GM19468 (cell line): ENCODE measurements at regions not wholly inside any gene's neighbourhood (a gene's known extent, or its start where the extent isn't known, plus 50 kb on each side); places are given as distances from the start of the nearest gene placed in this dataset.

Source experiments
- ATAC-seq: cut with Tn5 transposase; IDR thresholded peaks from one replicate; pipeline ENCODE4 v1.9.1; 2021; ENCODE audit warnings: mild to moderate bottlenecking, moderate library complexity, moderate number of reproducible peaks; ENCODE audit not compliant: unreplicated experiment; ENCODE audit errors: extremely low read depth

GRCh38 chr6:165835410-165835851 is 172.4 kb upstream of the PDE10A start:
- no peak for ATAC-seq

- no peak for ATAC-seq
Measured at GRCh38 chr6:165834613-165835259, 171.7 kb upstream of the PDE10A start.

GRCh38 chr6:165833355-165833754 is 170.3 kb upstream of the PDE10A start:
- no peak for ATAC-seq

DNA sequence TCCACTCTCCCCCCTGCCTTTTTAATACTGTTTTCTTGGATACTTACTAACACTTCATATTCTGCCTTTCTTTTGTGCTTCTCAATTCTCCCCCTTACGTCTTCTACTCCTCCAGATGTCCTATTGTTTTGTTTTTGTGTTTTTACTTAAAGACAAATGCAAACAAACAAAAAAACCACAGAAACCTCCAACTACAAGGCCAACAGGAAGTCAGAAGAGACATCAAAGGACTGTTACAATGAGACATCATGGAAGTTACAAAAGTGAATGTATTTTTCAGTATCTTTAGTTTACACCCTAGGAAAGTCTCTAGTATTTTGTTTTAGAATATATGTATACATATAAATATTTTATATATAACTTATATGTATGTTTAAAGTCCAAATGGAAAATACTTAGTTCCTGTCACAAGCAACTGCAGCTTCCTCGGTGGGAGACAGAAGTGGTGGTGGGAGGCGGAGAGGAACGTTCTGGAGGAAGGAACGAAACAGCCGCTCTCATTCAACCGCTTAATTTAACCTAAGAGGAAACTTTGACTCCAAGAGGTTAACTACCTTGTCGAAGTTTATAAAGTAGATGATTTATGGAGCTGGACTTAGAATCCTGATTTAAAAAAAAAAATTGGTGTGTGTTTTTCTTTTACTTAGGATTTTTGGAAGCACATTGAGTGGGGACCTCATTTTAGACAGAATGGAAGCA is 168.9 kb upstream of the PDE10A start:
- no peak for ATAC-seq

- ATAC-seq: no peak
Measured at GRCh38 chr6:165830761-165831160, 167.7 kb upstream of the PDE10A start.

DNA sequence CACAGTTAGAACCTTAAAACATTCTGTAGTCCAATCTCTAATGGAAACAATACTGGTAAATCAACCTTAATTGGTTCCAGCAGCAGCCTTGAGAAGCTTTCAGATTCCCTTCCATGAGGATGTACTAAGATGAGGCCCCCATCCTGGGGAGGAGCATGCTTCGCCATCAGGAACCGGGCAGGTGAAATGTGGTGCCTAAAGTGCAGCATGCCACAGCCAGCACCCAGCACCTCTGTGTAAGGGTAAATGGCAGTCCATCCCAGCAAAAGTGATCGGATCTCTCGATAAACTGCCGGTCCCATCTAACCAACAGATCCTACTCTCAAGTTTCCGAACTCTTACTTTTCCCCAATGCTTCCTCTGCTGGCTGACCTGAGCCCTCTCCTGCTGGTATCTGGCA is 166.3 kb upstream of the PDE10A start:
- no peak for ATAC-seq

DNA sequence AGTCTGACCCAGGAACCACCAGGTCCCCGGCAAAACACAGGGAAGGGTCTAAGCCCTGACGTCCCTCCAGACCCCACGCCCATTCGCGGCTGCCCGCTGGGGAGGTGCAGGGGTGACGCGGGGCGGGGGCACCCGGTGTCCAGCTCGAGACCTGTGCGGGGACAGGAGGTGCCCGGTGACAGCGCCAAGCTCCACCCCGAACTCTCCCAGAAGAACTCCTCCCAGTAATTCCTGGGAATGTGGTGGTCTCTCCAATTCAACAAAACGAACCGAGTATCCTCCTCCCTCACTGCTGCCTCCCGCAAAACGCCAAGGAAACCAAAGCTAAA is 164.1 kb upstream of the PDE10A start:
- ATAC-seq: no peak

- ATAC-seq: no peak
Measured at GRCh38 chr6:165826487-165827189, 163.6 kb upstream of the PDE10A start.

DNA sequence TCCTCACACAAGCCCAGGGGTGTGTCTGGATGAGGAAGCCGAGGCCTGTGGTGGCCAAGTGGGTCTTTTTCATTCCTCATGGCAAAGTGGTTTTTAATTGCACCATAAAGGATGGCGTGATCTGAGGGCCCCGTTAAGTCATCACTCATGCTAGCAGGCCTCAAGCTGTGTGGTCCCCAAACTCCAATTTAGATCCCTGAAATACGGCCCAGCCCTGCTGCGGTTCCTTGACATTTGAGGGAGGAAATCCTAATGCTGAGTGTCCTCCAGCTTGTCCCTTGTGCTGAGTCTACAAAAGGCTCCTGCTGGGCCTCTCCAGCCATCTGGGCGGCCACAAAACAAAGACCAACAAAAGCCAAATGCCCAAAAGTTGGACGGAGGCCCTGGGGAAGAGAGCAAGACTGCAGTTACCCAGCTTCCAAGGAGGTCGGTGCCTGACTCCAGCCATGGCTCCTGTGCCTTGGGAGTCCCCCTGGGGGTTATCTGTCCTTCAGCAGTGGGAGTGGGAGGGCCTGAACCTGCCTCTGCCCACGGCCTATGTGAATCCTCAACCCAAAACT is 162.3 kb upstream of the PDE10A start:
- no peak for ATAC-seq

- ATAC-seq: no peak
Measured at GRCh38 chr6:165823609-165824326, 160.7 kb upstream of the PDE10A start.

GRCh38 chr6:165822501-165822900 is 159.5 kb upstream of the PDE10A start:
- no peak for ATAC-seq

GRCh38 chr6:165821754-165822153 is 158.7 kb upstream of the PDE10A start:
- no peak for ATAC-seq

- ATAC-seq: no peak
Measured at GRCh38 chr6:165820934-165821333, 157.9 kb upstream of the PDE10A start.

- no peak for ATAC-seq
Measured at GRCh38 chr6:165820407-165820806, 157.4 kb upstream of the PDE10A start.

DNA sequence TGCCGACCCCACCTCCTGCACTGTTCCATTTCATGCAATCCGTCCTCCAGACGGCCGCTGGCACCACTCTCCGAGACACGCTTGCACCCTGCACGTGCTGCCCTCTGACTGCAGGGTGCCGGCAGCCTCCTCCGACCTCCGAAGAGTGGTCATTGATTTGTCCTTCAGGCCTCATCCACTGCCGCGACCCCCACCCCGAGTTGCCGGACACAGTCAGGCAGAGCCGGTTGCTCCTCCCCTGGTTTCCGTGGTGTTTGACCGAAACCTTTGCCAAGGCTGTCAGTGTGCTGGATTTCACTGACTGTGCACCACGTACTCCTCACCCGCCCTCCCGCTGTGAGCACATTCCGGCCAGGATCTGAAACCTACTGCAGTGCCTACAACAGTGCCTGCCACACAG is 156.4 kb upstream of the PDE10A start:
- no peak for ATAC-seq

DNA sequence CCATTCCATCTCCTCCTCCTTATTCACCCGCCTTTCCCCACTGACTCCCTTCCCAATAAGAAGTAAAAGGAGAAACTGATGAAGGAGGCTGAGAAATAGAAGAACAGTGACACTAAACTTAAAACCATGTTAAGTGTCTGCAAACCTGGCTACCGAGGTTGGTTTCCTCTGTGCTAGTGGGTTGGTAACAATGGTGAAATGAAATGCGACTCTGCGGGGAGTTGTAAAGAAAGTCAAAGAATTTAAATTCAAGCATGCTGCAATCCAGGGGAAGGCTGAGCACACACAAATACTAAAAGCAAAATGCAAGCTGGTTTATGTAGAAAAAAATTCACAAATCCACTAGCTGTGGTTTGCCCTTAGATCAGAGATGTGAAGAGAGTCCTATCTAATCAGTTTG is 155.2 kb upstream of the PDE10A start:
- ATAC-seq: no peak

DNA sequence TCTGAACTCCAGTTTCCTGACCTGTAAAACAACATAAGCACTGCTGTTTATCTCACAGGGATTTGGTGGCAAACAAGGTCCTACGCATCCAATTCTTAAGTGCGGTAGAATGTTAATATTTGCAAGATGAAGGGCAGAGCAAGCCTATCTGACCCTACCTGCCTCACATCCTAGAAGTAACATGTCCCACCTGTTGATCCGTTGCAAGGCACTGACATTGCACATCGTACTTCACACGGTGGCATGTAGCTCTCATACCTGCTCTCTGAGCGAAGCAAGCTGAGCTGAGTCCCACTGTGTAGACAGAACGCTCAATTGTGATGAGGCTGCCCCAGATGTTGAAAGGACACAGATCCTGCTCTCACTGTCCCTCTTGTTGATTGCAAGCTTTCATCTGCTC is 154.7 kb upstream of the PDE10A start:
- no peak for ATAC-seq

DNA sequence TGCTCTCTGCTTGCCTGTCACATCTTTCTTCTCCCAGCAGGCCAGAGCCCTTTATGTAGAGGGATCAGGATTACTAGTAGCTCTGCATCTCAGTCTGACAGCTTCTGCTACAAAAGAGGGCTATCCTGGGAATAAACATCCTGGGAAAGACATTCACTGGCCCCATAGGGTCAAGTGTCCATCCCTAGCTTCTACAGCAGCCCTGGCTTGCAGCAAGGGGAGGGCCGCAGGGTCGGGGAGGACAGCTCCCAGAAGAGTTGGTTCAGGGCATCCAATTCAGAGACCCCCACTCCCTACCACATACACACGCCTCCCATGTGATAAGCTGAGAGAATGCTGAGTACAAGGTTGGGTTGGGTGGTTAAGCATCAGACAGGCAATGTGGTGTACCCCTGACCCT is 154.1 kb upstream of the PDE10A start:
- no peak for ATAC-seq

DNA sequence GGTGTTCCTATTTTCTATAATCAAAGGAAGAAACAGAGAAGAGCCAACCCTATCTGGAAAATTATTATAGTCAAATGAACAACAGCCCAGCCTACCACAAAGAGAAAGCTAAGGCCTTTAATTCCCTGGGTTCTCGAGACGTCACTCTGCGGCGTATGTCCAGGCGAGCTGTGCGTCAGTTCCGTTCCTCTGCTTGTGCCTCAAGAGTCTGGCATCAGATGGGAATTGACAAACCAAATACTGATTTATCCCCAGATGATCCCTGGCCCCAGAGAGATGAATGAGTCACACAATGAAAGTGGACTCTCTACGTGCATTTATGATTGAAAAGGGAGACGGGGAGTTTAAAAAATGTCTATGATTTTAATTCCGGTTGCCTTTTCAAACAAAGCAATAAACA is 151.6 kb upstream of the PDE10A start:
- ATAC-seq: no peak

DNA sequence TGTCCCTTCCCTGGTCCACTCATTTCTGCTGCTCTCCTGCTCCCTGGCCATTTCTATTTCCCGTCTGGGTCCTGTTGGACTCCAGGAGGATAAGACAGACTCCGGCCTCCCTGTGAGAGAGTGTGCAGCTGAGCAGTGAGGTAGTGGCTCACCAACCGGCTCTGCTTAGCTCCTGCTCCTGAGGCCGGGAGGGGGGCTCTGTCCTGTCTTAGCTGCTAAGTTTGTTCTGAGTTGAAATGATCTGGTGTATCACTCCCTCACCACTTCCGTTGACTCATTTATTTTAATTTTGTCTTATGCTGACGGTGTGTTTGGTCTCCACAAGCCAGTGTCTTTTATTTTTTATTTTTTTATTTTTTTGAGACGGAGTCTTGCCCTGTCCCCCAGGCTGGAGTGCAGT is 148.5 kb upstream of the PDE10A start:
- no peak for ATAC-seq

GRCh38 chr6:165808021-165808420 is 145.0 kb upstream of the PDE10A start:
- ATAC-seq: no peak
